Hypothalamus (tissue), 51 donors: ENCODE measurements at regions not wholly inside any gene's neighbourhood (a gene's known extent, or its start where the extent isn't known, plus 50 kb on each side); places are given as distances from the start of the nearest gene placed in this dataset.
"Not testable (repeated sequence)": the region's sequence is repeated elsewhere in the genome, so short reads cannot be mapped to it uniquely, and the experiment has no call there.

Experiments
- DNase-seq, 51 donors: peaks; one replicate each; lab custom pipeline; 2025; lab: John Stamatoyannopoulos, UW

DNA sequence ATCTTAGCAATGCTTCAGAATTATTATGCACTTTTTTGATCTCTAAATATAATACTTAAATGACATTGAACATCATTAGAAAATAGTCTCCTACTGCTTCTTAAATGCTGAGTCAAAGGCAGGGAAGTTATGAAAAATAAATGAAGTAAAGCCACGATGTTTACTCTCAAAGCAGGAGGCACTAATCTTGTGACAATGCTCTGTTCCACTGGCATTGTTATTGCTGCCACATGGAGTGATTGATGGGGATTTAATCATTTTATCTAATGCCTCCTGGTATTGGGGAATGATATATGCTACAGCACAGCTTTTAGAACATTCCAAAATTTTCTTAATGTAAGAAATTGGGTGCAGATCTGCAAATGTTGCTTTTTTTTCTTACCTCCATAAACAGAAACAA is 1655.4 kb upstream of the NUDT12 start:
- no peak for DNase-seq

DNA sequence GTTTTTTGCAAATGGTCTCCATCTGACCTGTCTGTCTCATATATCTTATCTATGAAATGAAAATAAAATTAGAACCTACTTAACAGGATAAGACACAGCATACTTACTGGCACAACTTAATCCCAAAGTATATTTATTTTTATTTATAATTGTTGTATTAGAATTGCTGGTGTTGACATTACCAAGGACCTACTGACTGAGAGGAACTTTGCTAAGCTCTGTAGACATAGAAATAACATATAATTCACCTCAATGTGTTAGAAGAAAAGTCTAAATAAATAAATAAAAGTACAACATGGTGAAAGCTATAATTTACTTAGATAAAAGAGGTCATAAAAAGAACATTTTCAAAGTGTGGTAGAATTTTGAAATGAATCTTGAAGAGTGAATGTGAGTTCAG is 1650.5 kb upstream of the NUDT12 start:
- no peak for DNase-seq

DNA sequence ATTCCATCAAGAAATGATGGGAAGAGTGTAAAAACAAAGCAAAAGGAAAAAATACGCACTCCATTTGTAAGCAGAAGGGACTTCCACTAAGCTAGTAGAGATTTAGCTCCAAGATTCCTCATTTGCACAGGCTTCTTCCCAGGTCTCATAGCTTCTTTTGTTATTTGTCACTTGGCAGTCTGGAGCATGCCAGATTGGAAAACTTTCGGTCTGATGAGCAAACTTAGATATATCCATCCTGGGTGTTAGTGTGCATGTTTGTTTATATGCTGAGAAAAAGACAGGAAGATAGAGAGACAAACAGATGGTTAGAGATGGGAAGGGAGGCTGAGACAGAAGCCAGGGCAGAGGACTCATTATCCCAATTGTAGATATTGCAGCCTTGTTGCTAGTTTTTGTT is 1644.5 kb upstream of the NUDT12 start:
- DNase-seq, result no peak

DNA sequence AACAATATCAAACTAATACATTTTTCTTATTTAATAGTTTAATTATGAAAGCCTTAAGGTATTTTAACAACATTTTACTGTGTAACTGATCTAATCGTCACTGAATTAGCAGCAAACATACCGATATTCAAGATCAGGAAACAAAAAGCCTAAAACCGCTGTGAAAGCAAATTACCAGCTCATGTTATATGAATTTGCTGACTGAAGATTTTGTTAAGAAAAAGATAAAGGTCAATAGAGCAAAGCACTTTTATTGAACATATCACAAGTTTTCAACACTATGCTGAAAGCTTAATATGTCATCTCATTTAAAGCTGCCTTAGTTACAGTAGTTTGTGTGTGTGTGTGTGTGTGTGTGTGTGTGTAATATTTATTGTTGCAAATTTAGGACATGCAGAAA is 1634.9 kb upstream of the NUDT12 start:
- DNase-seq, result no peak

DNA sequence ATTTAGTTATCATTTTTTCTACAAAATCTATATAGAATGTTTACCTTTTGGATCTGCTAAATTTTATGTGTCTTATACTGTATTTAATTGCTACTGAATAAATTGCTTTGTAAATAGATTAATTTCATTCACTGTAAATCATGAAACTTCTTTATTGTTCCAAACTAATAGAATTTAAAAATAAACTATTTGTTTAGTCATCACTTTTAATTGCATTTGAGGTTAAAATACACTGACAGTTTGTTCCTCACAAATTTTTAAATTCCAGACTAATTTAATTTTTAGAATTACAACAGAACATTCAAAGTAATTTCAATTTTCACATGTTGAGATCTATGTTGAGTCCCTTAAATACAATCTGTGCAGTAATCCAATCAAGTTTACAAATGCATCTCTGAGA is 1633.2 kb upstream of the NUDT12 start:
- no peak for DNase-seq

DNA sequence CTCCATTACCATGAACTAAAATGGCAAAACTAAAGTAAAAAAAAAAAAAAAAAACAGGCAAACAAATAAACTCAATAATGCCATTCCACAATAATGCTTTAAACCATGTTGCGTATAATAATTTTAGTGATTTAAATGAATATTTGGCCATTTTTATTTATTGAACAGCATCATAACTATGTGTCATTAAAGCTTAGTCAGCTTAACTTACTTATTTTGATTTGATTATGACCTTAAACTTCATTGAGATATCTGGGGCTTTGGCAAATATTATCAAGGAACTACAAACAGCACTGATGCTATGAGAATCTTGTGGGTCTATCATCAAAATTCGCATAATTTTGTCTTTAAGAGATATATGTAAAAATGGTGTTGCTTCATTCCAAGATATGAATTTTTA is 1610.3 kb upstream of the NUDT12 start:
- DNase-seq, result no peak

DNA sequence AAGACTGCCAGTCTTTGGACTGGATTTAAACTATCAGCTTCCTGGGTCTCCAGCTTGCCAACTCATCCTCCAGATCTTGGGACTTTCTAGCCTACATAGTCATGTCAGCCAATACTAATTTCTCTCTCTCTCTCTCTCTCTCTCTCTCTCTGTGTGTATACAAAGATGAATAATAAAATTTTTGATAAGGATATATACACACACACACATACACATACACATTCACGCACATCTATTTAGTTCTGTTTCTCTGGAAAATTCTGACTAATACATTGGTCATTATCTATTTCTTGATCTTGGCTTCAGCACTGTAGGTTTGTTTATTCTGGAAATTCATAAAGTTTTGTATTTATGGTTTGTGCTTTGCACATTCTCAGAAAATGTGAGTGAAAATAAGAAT is 1606.2 kb upstream of the NUDT12 start:
- DNase-seq, result no peak

DNA sequence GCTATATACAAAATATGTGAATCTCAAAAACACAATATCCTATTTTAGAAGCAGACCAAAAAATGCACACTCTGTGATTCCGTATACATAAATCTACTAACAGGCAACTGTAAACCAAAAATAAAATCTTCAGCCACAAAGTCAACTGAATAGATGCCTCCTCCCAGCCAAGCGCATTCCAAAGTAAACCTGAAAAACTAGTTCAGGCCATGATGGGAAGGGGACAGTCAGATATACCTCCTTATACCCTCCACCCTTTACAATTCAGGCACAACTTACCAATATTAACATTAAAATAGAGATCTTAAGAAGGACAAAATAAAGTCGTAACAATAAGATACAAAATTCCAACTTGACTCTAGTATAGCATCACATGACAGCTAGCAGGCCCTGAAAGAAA is 1604.5 kb upstream of the NUDT12 start:
- no peak for DNase-seq

DNA sequence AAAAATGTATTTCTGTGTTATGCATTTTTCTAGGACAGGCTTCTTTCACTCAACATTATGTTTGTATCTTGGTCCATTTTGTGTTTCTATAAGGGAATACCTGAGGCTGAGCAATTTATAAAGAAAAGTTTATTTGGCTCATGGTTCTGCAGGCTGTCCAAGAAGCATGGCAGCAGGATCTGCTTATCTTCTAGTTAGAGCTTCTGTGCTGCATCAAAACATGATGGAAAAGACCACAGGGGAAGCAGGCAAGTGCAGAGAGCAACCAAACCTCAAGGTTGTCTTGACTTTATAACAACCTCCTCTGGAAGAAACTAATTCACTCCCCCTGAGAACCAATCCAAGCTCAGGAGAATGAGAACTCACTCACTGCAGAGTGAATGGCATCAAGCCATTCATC is 1601.0 kb upstream of the NUDT12 start:
- DNase-seq, result no peak

DNA sequence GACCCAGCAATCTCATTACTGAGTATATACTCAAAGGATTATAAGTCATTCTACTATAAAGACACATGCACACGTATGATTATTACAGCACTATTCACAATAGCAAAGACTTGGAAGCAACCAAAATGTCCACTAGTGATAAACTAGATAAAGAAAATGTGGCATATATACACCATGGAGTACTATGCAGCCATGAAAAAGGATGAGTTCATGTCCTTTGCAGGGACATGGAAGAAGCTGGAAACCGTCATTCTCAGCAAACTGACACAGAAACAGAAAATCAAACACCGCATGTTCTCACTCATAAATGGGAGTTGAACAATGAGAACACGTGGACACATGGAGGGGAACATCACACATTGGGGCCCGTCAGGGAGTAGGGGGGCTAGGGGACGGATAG is 1600.0 kb upstream of the NUDT12 start:
- not testable (repeated sequence) for DNase-seq

DNA sequence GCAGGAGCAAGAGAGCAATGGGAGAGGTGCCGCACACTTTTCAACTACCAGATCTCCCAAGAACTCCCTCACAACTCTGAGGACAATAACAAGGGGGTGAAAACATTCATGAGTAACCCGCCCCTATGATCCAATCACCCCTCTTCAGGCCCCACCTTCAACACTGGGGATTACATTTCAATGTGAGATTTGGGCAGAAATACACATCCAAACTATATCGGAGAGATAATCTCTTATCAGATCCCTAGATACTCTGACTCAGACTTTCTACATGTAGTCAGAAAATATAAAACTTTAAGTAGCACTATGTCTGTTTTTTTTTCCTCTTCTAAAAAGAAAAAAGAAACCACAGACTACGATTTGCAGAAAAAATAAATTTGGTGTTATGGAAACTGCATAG is 1595.9 kb upstream of the NUDT12 start:
- DNase-seq, result no peak

DNA sequence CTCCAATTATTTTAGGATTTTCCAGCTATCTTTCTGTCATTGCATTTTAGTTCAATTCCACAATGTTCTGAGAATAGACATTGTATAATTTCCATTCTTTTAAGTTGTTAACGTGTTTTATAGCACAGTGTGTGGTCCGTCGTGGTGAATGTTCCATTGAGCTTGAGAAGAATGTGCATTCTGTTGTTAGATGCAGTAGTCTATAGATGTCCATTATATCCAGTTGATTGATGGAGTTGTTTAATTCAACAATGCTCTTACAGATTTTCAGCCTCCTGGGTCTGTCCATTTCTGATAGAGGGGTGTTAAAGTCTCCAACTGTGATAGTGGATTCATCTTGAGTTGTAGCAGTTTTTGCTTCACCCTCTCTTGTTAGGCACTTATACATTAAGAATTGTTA is 1587.7 kb upstream of the NUDT12 start:
- DNase-seq, result no peak

DNA sequence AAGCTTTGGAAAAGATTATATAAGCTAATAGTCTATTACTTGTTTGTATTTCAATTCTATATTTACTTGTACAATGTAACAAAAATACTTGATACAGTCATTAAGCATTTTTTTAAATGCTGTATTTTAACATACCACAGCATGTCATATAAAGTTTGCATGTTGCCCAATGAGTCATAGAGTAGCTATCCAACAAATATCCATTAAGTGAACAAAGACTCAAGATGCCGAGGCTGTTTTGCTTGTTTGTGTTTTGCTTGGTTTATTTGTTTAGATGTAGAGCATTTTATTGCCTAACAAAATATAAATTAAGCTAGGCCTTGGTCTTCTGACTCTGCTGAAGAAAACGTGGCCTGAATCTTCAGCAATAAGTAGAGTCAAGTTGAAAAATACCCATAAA is 1584.3 kb upstream of the NUDT12 start:
- no peak for DNase-seq

DNA sequence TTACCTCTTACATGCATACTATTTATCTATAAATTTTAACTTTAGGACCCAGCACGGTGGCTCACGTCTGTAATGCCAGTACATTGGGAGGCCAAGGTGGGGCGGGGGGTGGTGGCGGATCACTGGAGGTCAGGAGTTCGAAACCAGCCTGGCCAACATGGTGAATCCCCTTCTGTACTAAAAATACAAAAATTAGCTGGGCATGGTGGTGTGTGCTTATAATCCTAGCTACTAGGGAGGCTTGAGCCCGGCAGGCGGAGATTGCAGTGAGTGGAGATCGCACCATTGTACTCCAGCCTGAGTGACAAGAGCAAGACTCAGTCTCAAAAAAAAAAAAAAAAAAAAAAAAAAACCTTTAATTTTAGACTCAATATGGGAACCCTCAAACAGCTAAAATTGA is 1582.6 kb upstream of the NUDT12 start:
- DNase-seq, result no peak

DNA sequence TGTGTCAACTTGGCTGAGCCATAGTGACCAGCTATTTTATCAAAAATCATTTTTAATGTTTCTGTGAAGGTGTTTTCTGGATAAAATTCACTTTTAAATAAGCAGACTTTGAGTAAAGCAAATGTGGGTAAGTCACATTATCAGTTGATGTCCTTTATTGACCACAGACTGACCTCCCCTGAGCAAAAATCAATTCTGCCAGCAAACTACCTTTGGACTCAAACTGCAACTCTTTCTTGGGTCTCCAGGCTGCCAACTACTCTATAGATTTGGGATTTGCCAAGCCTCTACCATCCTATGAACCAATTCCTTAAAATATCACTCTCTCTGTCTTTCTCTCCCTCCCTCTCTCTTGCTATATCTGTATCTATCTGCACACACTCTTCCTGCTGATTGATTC is 1571.7 kb upstream of the NUDT12 start:
- no peak for DNase-seq

DNA sequence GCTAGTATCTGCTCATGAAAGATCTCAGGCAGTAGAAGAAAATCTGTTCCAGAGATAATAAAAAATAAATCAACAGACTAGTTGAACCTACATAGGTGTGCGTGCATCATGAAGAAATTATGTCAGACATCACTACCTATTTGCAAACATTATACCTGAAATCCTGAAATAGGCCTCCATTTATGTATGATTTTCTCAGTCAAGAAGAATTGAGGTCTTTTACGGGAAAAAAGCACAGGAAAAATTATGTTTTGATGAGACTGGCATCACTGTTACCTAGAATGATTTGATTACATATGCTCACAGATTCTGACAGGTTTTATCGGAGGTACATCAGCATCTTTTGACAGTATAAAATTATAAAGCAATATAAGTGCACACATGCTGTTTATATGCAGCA is 1570.5 kb upstream of the NUDT12 start:
- no peak for DNase-seq

DNA sequence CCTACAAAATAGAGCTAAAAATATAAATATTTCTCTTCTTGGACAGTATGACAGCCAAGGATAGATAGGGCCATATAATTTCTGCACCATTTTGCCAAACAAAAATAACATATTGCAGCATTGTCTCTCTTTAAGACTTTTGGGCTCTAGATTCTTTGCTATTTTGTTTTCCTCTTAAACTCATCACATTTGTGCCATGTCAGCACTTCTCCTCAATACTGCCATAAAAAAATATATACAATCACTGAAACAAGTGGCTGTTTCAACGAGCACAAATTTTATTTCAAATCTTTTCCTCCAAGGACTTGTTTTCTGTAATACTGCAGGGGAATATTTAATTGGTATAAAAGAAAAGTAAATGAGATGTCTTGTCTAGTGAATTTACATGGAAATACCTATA is 1570.0 kb upstream of the NUDT12 start:
- DNase-seq, result no peak

DNA sequence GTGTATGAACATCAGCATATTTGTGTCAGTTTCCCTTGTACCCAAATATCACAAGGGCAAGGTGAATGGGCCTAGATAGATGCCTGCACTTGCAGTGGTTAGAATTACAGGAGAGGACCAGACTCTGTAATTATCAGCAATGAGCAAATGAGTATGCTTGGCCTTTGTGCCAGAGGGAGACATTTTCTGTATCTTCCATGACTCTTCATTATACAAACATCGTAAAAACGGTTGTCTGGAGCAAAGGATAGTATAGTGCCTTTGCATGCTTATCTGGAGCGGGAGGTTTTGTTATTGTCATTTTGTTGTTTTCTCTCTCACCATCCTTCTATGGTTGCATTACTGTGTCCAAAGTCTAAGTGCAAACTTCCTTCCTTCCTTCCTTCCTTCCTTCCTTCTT is 1568.5 kb upstream of the NUDT12 start:
- DNase-seq, result no peak

DNA sequence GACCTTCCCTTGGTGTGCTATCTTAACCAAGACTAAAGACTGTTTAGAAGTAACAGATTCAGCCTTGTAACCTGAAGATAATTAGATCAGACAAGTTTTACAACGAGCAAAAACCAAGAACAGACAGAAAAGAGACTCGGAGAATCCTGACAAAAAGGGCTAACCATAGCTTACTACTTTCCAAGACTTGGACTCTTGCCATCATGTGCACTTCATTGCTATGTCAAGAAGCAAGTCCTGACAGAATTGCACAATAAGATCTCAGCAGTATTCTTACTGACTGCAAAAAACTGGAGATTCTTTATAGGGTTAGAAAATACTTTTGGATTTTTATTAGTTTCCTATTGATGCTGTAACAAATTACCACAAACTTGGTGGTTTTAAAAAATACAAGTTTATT is 1539.0 kb upstream of the NUDT12 start:
- no peak for DNase-seq

DNA sequence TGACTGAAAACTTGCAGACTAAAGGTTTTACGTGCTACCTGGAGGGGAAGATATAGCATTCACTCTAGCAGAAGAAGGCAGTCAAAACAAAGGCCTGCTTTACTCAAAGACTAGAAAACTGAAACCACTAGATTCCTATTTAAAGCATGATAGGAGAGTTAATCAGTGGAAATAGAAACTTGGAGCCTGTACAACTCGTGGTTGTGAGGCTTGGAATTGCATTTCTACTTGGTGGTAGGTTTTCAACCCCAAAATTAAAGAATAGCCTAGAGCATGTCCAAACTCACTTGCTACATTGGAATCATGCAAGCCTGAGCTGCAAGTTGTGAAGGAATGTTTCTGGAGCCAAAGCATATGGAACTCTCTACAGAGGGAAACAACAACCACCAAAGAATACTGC is 1526.4 kb upstream of the NUDT12 start:
- no peak for DNase-seq

DNA sequence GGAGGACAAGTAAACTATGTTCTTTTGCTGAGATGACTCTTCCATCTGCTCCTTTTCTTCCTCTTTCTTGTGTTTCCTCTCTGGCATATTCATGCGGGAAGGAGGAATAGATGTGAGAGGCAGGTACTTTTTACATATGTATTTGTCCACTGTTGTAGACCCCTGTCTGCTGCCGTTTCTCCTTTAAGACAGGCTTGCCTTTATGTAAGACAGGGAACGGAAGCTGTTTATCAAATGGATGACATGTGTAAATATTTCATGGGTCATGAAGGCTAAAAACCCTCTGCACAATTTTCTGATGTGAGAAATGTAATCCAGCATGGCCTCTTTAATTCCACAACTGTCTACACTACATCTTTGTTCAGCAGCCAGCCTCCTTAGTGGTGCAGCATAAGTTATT is 1525.5 kb upstream of the NUDT12 start:
- no peak for DNase-seq

DNA sequence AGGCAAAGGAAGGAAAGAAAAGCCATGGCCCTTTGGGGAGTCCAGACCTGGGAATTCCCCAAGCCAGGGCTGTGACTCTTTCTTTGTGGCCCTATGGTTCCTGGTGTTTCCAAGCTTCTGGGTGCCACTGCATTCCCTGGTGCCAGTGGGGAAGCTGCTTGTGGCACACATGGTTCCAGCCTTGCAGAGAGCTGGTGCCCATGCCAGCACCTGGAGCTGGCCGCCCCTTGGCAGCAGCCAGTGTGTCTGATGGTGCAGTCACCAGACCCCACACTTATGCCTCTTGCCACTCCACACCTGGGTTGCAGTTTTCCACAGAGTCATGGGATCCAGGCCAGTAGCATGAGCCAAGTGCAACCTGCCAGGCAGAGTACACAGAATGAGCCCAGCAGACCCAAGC is 1495.3 kb upstream of the NUDT12 start:
- no peak for DNase-seq

DNA sequence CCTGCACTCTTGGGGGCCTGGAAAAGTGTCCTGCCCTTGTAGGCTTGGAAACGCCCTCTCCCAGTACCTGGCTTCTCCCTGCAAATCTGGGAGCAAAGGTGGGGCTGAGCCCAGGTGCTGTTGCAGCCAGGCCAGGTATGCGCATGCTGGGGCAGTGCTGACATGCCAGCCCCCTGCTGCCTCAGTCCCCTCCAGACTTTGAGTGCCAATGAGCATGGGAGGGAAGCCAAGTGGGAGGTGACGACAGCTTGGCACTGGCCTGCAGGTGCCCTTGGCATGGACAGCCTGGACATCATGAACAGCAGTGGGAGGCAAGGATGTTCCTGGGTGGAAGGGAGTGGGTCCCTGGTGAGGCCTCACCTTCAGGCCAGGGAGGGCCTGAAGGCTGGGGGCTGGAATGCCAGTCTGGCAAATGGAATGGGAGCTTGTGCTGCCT is 1494.4 kb upstream of the NUDT12 start:
- no peak for DNase-seq

DNA sequence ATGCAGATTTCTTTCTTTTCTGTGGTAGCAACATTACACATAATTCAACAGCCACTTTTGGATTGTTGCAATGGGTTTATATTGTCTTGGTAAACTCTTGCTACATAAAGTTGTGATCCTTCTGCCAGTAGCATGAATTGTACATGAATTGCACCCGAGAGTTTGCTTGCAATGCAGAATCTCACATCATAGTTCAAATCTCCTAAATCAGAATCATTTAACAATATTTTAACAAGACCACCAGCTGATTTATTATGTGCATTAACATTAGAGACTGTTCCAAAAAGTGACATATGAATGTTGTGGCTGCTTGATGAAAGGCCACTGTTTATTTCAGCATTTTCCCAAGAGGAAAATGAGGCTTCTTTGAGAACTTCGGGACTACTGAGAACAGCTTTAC is 1491.8 kb upstream of the NUDT12 start:
- DNase-seq, result no peak
